ENCODE measurements at regions not wholly inside any gene's neighbourhood (a gene's known extent, or its start where the extent isn't known, plus 50 kb on each side); places are given as distances from the start of the nearest gene placed in this dataset.

- ATAC-seq = no peak
Measured at GRCh38 chr2:238985041-238985729, 137.3 kb downstream of the TWIST2 start.

- ATAC-seq = no peak
Measured at GRCh38 chr2:238985931-238986446, 138.1 kb downstream of the TWIST2 start.

- ATAC-seq = no peak
Measured at GRCh38 chr2:238986491-238987351, 138.8 kb downstream of the TWIST2 start.

- ATAC-seq = no peak
Measured at GRCh38 chr2:238987352-238987981, 139.6 kb downstream of the TWIST2 start.

- no peak for ATAC-seq
Measured at GRCh38 chr2:238988105-238988504, 140.2 kb downstream of the TWIST2 start.

DNA sequence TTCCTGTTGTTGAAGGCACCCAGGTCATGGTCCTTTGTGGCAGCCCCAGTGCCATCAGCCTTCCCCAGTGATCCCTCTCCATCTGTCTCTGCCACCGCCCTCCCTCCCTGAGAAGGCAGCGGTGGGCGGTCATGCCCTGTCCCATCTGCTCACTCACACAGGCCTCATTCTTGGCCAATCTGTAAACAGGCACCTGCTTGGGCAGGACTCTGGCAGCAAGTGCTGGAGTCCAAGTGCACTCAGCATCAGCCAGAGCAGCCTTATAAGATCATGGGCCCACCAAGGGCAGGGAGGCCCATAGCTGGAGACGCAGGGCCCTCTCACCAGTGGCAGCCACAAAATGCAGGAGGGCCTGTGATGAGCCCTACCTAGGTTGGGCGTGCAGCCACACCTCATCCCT lies 140.9 kb downstream of the TWIST2 start:
- ATAC-seq = no peak

GRCh38 chr2:238989484-238989883 lies 141.6 kb downstream of the TWIST2 start:
- ATAC-seq = no peak

GRCh38 chr2:238994432-238994831 lies 146.5 kb downstream of the TWIST2 start:
- ATAC-seq = no peak

GRCh38 chr2:238994876-238995275 lies 147.0 kb downstream of the TWIST2 start:
- ATAC-seq = no peak

DNA sequence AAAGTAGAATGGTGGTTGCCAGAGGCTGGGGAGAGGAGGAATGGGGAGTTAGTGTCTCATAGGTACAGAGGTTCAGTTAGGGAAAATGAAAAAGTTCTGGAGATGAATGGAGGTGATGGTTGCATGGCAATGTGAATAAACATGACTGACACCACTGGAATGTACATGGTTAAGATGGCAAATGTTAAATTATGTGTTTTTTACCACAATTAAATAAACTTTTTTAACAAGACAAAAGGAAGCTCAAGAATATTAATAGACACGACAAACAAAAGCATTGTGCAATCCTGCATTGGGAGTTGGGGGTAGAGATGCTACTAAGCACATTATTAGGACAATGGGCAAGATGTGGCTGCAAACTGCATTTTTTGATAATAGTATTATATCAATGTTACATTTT lies 147.7 kb downstream of the TWIST2 start:
- no peak for ATAC-seq

DNA sequence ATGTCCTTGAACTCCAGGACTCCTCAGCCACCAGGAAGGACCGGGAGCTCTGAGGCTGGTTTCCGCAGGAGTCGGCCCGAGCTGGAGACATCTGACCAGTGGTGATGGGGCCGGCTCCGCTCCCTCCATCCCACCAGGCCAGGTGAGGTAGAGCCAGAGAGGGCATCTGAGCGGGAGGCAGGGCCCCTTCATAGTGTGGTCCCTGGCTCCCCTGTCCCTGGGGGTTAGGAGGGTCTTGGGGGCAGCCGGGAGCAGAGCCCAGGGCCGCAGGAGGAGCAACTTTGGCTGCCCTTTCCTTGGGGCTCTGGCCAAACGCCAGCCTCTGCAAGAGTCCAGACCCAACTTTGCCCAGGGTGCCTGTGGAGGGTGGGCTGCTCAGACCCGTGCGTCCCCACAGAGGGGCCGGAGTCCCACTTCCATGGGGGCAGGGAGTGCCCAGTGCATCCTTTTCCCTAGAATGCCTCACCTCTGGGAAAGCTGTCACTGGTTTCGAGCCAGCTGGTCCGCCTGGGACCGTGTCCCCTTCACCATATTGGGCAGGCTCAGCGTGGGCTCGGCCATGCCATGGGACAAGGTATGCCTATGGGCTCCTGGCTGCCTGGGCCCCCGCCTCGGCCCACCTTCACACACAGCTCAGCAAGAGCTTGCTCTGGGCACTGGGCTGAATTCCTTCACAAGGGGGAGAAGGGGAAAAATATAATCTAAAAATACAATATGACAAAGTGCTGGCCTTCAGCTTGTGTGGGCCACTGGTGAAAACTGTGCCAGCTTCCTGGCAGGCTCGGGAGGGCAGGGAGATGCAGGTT lies 148.6 kb downstream of the TWIST2 start:
- ATAC-seq = no peak

DNA sequence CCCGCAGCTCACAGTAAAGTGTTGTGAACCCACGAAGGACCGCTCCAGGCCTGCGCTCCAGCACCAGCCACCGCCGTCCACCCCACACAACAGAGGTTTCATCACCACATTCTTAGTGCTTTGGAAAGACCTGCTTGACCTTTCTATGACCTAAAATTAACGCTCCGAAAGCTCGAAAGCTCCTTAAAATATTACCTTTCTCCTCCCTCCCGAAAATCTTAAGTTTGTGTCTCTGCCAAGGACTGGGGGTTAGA lies 149.2 kb downstream of the TWIST2 start:
- no peak for ATAC-seq

DNA sequence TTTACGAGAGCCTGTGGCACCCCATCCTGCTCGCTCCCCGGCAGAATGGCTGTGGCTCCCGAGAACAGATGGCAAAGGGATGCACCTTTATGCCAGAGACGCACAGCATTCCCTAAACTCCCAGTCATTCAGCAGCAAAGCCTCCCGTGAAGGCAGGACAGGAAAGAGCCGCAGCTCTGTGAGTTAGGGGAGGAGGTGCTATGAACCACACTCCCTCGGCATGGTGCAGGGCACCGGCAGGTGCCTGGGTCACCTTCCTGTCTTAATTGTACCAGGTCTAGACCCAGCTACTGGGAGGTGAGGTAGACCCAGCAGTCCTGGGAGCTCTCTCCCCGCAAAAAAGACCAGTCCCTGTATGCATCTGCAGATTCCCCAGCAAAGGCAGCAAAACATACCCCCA lies 149.8 kb downstream of the TWIST2 start:
- ATAC-seq = no peak
